ENCODE measurements at regions not wholly inside any gene's neighbourhood (a gene's known extent, or its start where the extent isn't known, plus 50 kb on each side); places are given as distances from the start of the nearest gene placed in this dataset.

DNA sequence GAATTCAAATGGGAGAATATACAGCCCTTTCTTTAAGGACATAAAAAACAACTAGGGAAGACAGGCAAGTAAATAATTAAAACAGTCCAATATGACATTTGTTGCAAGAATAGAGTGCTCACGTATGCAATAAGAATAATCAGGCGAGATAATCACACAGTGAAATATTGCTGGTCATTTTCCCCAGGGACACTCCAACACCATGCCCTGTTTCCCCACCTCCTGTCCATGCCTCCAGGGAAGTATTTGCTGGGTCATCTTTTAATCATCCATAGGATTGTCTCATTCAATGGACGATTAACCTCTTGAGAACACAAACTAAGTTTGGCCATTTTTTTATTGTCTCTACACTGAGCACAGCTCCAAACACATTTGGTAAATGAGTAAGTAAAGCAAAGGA is 472.9 kb downstream of the C6orf118 start:
- TF ChIP-seq, protein P1, sequence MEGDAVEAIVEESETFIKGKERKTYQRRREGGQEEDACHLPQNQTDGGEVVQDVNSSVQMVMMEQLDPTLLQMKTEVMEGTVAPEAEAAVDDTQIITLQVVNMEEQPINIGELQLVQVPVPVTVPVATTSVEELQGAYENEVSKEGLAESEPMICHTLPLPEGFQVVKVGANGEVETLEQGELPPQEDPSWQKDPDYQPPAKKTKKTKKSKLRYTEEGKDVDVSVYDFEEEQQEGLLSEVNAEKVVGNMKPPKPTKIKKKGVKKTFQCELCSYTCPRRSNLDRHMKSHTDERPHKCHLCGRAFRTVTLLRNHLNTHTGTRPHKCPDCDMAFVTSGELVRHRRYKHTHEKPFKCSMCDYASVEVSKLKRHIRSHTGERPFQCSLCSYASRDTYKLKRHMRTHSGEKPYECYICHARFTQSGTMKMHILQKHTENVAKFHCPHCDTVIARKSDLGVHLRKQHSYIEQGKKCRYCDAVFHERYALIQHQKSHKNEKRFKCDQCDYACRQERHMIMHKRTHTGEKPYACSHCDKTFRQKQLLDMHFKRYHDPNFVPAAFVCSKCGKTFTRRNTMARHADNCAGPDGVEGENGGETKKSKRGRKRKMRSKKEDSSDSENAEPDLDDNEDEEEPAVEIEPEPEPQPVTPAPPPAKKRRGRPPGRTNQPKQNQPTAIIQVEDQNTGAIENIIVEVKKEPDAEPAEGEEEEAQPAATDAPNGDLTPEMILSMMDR (IDR thresholded peaks at IDR 0.05; ENCODE audit: insufficient read depth, low read depth, low read length), result no peak
- no peak for TF ChIP-seq EZH2 (IDR thresholded peaks at IDR 0.05; ENCODE audit: insufficient read depth, low read length)
